C1 segment of cervical spinal cord (tissue), 14 donors: ENCODE measurements at regions not wholly inside any gene's neighbourhood (a gene's known extent, or its start where the extent isn't known, plus 50 kb on each side); places are given as distances from the start of the nearest gene placed in this dataset.
"Not testable (repeated sequence)": the region's sequence is repeated elsewhere in the genome, so short reads cannot be mapped to it uniquely, and the experiment has no call there.

Experiments used
- DNase-seq, 14 donors: peaks; one replicate each; lab custom pipeline; 2025; lab: John Stamatoyannopoulos, UW

DNA sequence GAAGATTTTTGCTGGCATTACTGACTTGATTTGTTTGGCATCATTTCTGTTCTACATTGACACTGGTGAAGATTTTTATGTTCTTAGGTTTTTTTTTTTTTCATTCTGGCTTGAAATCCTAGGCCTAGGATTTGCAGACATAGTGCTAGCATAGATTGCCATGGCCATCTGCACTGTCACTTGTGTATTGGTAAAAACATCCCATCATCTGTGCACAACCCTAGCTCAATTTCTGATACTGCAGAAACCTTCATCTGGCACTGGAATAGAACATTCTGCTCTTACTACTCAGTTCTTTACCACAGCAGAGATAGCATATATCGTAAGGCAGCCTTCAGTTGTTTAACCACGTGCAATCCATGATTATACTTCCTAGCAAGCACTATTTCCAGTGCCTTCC lies 111.5 kb upstream of the IL15 start:
- no peak for DNase-seq

DNA sequence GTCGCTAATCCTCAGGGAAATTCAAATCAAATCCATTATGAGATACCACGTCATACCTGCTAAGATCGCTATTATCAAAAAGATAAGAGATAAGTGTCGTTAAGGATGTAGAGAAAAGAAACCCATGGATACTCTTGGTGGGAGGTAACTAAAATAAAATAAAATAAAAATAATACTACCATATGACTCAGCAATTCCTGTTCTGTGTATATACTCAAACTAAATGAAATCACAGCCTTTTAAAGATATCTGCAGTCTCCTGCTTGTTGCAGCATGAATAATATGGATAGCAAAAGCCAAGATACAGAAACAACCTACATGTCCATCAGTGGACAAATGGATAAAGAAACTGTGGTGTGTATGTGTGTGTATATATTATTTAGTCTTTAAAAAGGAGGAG lies 105.8 kb upstream of the IL15 start:
- no peak for DNase-seq

DNA sequence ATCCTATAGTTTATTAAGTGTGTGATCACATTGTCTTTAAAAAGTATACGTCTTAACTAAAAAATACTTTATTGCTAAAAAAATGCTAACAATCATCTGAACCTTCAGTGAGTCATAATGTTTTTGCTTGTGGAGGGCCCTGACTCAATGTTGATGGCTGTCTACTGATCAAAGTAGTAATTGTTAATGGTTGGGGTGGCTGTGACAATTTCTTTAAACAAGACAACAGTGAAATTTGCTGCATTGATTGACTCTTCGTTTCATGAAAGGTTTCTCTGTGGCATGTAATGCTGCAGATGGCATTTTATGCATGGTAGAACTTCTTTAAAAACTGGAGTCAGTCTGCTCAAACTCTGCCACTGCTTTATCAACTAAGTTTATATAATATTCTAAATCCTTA lies 101.4 kb upstream of the IL15 start:
- no peak for DNase-seq

DNA sequence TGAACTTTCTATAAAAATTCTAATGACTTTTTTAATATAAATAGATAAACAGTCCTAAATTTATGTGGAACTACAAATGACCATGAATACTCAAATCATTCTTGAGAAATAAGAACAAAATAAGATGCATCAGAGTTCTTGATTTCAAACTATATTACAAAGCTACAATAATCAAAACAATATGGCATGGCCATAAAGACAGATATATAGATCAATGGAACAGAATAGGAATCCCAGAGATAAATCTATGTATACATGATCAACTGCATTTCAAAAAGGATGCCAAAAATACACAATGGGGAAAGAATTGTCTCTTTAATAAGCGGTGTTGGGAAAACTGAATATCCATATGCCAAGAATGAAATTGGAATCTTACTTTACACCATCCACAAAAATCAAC lies 98.4 kb upstream of the IL15 start:
- no peak for DNase-seq

DNA sequence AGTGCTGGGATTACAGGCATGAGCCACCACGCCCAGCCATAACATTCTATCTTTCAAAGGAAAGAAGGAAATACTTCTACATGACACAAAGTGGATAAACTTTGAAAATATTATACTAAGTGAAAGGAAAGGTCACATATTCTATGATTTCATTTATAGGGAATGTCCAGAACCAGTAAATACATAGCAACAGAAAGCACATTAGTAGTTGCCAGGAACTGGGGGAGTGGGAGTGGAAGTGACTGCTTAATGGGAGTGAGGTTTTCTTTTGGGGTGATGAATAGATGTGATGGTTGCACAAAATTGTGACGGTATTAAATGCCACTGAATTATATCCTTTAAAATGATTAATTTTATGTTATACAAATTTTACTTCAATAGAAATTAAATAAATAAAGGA lies 95.7 kb upstream of the IL15 start:
- DNase-seq = no peak

DNA sequence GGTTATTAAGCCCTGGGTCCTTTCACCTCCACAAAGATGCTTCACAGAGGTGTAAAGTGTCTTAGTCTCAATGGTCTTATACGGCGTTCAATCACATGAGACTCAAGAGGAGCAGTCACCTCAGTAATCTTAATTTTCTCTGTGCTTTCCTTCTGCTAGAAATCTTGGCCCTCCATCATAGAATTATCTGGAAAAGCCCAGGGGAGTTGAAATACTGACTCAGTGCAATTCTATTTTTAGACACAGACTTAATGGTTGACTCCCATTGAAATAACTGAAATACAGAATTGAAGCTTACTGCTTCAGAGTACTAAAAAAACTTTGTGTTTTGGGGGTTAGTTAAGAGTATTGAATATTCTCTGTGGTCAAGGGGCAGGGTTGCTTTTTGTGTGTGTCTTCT lies 94.5 kb upstream of the IL15 start:
- DNase-seq = no peak

DNA sequence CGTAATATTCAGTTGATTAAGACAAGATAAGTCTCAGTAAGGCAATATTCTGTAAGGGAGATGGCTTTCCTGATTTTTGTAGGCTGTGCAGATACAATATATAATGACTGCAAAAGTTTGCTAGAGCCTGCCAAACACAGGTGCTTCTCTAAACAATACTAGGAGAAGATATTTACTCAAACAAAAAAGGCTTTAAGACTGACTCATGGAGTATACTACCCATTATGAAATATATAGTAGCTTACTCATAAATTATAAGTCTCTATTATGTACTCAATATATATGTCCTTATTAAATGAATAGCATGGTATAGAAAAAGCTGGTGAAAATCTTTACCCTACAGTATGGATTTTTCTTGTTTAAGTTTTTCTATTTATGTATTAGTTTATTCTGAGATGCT lies 93.2 kb upstream of the IL15 start:
- no peak for DNase-seq

DNA sequence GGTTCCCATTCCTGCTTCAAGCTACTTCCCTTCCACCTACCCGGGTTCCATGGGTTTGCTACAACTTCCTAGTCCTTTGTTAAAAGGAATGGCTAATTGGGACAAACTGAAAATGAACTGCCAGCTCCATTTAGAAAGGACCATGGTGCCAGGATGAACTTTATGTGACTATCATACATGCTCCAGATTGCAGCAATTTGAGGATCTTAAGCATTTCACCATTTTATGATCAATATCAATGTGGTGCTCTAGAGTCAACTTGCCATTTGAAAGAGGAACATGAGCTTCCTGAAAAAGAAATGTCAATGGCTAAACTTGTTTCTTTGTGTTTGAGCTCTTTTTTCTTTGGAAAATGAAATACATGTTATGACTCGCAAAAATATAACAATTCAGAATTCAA lies 92.7 kb upstream of the IL15 start:
- no peak for DNase-seq

DNA sequence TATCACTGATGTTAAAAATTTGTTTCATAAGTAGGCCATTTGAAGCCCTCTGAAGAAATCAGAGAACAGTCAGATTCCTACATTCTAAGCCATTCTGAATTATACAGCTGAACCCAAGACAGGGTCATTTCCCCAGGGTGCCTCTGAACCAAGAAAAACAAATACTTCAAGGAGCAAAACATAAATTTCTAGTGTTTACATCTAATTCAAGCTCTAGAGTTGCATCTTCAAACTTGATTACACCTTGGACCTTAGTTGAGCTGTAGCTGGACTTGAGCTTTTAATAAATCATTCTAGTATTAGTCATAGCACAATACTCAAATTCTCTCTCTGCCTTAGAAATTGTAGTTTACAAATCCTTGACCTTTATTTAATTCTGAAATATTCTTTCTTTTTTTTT lies 87.6 kb upstream of the IL15 start:
- no peak for DNase-seq

DNA sequence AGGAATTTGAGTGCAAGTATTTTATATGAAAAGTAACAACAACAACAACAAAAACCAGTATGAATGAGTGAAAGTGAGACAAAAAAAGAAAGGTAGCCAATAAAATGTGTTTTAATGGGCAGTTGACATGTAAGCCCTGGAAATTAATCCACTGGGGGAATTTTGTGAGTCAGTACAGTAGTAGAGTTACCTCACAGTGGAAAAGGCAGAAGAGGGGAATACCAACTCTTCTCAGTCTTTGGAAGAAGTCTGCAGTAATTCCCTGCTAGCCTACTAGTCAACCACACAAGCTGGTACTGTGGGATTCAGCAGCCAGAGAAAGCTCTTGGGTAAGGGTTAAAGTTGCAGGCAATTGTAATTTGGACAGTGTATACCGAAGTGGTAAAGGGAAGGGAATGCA lies 76.3 kb upstream of the IL15 start:
- no peak for DNase-seq

DNA sequence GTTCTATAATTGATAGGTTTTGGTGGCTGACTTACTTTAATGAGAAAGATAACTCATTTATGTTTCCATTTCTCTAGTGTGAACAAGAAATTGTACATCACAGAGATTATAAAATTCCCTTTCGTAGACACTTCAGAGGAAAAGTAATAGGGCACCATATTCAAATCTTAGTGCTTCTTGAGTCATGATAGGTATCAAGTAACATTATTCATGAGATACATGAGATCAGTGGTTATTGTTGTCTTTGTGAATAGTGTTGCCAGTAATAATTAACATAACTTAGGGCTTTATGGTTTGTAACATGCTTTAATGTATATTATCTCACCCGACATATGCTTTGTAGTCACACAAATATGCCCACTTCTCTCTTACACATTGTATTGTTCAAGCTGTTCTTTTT lies 73.7 kb upstream of the IL15 start:
- DNase-seq = no peak

DNA sequence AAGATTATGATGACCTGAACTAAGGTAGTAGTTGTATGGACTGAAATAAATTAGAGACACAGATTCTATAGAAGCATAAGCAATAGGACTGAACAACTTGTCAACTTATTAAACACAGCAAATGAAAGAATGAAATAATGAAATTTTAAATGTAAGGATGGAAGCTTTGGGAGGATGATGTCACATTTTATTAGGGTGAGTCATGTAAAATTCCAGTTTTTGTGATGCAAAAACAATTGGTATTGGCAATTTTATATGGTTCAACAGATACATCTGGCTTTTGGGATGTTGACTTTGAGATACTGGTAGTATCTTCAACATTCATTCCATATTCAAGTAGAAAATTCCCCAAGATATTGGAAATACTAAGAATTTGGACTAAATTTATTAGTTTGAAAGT lies 72.7 kb upstream of the IL15 start:
- no peak for DNase-seq

DNA sequence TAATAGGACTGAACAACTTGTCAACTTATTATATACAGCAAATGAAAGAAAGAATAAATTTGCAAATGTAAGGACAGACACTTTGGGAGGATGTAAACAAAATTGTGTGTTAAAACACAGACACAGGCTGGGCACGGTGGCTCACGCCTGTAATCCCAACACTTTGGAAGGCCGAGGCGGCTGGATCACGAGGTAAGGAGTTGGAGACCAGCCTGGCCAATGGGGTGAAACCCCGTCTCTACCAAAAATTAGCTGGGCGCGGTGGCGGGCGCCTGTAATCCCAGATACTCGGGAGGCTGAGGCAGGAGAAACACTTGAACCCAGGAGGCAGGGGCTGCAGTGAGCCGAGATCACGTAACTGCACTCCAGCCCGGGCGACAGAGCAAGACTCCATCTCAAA lies 71.4 kb upstream of the IL15 start:
- not testable (repeated sequence) for DNase-seq

DNA sequence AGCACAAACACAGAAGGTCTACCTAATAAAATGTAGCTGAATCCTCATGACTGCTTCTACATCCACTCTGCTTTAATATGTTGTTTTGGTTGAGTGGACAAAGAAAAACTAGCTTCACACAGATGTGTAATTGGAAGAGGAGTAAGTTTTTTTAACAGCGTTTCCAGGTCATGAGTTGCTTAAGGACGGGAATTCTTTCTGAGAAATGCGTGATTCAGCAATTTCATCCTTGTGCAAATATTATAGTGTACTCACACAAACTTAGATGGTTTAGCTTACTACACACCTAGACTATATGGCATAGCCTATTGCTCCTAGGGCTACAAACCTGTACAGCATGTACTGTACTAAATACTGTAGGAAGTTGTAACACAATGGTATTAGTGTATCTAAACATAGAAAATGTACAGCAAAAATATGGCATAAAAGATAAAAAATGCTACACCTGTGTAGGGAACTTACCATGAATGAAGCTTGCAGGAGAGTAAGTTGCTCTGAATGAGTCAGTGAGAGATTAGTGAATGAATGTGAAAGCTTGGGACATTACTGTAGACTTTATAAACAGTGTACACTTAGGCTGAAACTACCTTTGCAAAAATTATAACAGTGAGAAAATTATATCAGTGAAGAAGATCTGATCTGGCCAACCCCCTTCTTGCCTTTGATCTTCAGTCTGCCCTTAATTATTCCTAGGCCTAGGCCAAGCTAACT lies 70.8 kb upstream of the IL15 start:
- no peak for DNase-seq

DNA sequence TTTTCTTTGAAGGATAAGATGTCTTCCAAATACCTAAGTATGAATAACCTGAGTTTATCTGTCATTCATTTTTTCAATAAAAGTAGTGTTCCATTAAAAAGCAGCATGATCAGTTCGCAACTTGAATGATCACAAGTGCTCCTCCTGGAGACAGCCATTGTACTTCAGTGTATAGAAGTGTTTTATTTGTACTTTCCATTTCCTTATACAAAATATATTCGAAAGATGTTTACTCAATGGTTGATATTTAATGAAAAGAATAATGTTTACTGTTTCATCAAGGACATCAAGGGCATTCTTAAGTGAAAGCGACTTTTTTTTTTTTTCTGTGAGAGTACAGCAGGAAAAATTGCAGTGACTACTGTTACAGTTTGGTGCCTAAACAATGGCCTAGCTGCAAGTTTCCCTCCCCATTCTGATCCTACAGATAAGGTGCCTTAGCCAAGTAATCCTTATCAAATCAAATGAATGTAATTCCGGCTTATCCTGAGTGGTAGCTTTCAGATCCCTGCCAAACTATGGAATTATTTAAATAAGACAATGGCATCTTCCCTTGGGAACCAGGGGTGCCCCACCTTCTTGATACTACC lies 69.0 kb upstream of the IL15 start:
- DNase-seq = no peak

DNA sequence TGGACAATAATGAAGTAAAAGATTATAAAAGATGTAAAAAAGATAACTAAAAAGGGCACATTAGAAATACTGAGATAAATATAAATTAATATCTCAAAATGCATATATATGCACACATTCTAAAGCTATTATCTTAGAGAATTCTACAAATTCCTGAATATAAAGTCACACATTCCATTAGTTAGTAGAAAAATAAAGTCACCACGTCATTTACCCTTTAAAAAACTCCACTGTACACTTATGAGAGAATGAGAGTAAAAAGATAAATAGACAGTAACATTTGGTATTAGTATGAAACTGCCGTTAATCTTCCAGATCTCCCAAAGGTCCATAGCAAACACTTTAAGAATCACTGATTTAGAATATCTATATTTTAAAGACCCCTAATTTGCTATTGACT lies 67.2 kb upstream of the IL15 start:
- DNase-seq = no peak

DNA sequence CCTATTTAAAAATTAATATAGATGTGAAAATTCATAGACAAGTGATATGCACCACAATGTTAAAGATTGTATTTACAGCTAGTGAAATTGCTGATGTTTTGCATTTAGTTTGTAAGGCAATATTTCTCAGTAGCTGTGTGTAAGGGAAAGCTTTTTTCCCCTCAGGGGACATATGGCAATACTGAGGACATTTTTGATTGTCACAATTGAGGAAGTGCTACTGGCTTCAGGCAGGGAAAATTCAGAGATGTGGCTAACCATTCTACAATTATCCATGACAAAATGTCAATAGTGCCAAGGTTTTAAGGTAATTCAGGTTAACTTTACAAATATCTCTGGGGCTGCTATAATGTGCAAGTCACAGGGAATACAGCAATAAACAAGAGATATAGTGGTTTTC lies 66.1 kb upstream of the IL15 start:
- DNase-seq = no peak

DNA sequence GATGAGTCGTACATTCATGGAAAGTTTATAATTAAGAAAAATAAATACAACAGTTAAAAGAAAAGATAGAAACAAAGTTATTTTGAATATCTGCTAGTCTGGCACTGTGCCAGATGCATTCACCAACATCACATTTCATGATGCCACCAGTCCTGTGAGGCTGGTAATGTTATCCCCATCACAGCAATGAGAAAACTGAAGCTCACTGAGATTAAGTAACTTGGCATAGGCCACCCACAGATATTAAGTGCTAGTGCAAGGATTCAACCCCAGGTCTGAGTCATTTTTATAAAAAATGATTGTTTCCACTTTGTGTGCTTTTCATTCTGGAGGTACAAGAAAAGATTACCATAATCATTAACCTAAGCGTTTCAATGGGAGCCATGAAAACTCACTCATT lies 65.0 kb upstream of the IL15 start:
- DNase-seq = no peak

DNA sequence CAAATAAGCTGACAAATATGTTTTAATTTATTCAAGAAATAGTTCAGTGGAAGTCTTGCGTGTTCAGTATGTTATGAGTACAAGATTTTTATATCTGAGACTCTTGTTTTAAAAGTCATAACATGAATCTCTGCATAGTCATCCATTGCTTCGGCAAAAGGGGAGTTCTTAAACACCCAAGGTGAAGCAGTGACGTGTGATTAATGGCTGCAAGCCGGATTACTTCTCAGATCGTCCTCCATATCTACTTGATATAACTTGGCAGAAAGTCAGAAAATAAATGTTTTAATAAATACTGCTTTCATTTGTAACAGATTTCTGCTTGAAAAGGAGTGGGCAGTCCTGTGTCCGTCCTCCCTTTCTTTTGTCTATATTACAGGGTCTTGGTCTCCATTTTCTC lies 64.6 kb upstream of the IL15 start:
- no peak for DNase-seq

DNA sequence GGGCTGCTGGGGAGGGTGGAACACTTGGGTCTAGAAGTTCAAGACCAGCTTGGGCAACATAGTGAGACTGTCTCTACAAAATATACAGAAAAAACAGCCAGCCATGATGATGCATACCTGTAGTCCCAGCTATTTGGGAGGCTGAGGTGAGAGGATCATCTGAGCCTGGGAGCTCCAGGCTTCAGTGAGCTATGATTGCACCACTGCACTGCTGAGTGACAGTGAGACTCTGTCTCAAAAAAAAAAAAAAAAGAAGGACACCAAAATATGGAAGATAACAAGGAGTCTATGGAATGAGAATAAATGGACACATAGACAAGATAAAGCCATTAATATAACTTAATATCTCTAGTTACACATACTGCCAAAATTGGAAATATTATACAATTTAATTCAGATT lies 62.7 kb upstream of the IL15 start:
- DNase-seq = no peak

DNA sequence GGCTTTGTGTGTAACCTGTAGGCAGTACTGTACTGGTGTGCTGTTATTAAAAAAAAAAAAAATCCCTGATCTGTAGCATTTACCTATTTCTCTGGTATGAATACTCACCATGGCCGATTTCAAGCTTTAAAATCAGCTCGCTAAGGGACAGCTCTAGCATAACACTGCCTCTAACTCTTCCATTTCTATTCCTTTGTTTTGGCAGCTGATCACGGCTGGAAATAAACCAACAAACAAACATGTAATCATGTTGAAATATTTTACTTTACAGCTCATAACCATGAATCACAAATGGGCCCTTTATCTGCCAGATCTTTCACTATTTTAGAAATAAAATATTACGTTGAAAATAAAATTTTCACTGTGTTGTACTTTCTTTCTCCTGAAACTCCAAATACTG lies 60.5 kb upstream of the IL15 start:
- DNase-seq = no peak

DNA sequence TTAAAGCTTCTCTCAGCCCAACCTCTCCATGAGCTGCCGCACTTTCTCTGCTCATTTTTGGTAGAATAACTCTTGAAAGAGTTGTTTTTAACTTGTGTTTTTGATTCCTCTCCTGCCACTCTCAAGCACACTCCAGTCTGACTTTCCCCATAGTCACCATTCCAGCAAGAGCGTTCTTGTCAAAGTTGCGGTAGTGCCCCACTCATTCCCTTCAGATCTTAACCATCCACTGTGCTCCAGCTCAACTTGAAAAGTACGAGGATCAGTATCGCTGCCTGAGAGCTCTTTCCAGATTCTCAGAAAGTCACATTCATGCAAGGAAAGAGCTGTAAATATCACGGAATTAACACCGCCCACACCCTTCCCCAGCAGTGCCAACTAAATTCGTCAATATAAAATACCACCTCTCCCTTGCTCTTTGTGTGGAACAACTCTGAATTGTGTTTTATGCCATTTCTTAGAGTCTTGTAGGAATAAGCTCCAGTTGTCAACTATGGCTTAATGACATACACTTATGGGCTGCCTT lies 59.7 kb upstream of the IL15 start:
- no peak for DNase-seq

DNA sequence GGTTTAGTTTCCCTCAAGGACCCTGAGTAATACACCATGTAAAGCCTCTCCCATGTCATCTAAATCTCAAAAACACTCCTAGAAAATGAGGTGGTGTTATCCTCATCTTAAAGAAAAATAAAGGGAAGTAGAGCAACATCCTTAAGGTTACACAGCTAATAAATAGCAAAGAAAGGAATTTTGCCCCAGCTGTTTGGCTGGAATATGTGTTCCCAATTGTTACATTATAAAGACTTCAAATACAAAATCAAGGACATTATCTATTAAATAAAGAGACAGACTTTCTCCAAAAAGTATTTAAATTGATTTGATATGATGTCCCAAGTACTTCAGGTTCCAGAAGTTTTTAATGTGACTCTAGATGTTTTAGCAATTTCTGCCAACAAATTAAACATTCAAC lies 57.9 kb upstream of the IL15 start:
- no peak for DNase-seq

DNA sequence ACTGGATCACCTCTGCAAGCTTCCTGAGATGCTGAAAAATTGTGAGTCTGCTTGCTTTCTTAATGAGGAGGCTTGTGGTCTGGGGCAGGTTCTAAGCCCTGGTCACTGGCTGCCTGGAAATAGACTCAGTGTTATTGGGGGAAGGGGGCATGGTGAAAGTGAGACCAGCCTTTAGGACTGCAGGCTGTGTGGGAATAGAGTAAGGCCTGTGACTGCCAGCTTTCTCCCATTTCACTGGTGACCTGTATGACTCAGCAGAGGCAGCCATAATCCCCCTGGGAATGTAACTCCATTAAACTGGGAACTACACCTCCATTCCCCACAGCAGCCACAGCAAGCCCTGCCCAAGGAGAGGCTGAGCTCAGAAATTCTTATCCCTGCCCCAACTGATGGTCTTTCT lies 55.9 kb upstream of the IL15 start:
- DNase-seq = no peak
